Amniotic epithelial cell (primary cell): ENCODE measurements at regions not wholly inside any gene's neighbourhood (a gene's known extent, or its start where the extent isn't known, plus 50 kb on each side); places are given as distances from the start of the nearest gene placed in this dataset.
"Not testable (repeated sequence)": the region's sequence is repeated elsewhere in the genome, so short reads cannot be mapped to it uniquely, and the experiment has no call there.

Experiments used
- DNase-seq: peaks from one replicate; pipeline ENCODE4 v3.0.0-alpha.2; 2010; ENCODE audit warnings: low read depth

DNA sequence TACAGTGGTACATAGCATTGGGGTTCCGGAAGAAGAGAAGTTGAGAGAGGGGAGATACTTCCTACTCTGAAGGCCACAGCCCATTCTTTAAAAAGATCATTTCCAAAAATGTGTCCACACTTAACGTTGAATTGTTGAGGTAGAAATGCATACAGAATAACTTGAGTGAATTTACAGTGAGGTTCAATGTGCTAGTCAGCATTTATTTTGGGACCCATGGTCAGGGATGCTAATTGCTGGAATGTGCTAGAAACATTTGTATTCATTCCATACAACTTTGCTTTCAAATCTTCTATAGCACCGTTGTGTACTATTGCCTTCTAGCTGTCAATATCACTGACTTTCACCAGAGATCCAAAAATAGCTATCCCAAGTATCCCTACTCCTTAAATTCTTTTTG is 325.9 kb downstream of the SATB2 start:
- DNase-seq = no peak

DNA sequence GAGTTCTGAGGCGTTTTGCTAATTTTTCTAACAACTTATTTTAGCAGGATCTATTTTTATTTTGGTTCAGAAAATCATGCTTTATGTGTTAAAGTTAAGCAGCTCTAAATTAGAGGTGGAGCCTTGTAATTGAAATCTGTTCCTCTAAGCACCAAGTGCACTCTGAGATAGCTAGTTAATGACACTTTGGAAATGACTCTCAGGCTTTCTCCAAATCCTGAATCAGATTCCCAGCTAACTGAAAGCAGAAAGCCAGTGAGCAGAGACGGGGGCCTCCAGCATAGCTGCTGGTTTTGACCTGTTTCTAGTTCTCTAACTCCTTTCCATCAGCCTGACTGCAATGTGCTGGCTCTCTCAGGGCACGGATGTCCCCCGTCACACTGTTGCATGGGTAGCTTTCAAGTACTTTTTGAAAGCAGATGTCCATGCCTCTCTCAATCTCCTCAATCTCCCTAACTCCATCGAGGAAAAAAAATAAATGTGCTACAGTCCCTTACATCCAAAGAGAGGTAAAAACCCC is 326.5 kb downstream of the SATB2 start:
- DNase-seq = no peak

DNA sequence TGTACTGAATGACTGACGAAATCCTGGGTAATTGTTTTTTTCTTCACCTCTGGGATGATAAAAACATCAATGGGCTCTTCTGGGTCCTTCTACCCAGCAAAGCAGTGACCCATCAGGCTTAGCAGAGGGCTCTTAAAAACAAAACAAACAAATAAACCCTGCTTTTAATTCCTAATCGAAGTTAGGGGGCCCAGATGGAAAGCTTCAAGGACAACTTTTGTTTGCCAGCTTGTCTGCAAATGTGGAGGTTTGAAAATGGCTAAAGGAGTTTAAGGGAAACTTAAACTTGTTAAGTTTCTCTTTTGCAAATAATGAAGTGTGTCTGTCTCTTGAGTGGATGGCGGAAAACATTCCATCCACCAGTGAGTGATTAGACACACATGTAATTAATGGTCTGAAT is 327.2 kb downstream of the SATB2 start:
- DNase-seq = no peak

DNA sequence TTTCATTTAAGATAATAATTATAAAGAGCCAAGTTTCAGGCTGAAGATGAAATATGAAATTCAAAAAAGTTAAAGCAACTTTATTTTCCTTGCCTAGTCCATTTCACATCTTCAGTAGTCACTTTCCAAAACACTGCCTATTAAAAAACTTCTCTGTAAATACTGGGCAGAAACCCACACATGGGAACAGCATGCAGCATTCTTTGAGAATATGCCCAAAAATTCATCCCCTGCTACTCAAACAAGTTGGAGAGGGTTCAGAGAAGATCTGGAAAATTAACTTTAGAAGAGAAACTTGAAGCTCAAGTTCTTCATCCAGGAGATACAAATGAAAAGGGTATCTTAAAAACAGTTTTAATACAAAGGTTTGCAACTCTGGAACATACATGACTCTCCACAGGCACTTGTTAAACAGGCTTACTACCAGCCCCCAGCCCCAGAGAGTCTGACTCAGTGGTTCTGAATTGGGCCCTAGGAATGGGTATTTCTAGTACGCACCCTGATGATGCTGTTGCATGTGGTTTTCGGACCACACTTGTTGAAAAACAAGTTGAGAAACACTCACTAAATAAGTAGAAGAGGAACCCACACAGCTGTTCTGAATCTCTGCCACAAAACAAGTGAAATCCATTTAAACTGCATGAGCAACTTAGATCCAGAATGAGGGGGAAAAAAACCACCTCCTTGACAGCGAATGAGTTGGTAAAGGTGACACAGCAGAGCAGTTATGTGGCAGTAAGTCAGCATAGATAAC is 329.1 kb downstream of the SATB2 start:
- no peak for DNase-seq

DNA sequence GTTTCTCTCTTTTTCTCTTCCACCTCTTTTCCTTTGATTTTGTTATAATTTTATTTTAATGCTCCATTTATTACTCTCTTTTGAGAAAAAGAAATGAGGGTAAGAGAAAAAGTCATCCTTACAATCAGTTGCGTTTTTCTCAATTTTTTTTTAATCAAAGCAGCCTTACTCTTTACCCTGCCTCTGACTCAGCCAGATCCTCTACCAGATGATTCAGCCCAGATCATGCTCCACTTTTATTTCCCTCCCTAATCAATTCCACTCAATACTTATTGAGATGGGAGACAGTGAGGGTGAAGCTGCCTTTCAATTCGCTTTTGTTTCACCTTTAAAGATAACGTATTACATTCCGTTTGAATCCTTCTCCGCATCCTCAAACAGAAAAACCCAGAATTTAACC is 337.9 kb downstream of the SATB2 start:
- DNase-seq = no peak

DNA sequence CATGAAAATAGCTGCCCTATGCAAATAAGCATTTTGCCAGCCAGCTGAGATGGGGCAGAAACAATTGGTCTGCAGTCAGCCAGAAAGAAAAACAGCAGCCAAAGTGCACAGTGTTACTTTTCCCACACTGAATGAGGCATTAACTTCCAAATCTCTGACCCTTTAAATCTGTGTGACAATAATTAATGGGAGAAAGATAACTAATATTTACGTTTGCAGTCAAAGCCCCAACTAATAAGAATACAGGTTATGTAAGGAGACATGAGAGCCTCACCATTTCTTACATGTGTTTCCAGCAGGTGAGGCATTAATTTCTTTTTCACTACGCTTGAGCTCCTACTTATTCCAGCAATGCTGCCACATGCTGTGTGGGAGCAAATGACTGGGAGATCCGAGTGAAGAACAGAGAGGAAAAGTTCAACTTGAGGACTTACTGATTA is 339.0 kb downstream of the SATB2 start:
- DNase-seq = no peak

DNA sequence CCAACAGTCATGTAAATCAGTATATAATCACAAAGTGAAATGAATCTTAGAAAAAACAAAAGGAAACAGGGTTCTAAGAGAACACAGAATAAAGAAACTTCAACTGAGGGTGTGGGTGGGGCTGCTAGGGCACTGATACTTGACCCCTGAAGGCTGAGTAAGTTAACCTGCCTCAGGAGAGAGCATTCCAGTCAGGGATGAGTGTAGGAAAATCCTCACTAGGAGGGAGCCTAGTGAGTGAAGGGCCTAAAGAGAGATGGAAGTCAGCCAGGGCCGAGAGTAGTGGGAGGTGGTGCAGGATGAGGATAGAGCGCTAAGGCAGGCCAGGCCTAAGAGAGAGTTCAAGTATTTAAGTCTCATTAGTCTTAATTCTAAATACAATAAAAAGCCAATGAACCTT is 342.6 kb downstream of the SATB2 start:
- DNase-seq = no peak

DNA sequence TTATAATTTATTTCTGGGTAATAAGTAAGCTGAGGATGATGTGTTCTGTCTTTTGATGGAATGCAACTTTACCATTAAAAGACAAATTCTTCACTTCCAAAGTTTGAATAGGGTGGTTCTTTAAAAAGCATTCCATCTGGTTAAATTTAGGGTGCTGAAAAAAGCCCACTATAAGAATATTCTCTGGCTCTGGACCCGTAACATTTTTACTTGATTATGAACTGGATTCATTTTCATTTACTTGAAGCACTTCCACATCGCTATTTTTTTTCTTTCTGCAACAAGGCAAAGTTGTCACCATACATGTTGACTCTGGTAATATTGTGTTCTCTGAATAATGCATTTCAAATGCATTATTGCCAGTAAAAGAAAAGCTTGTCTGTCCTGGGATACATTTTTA is 344.6 kb downstream of the SATB2 start:
- DNase-seq = no peak

DNA sequence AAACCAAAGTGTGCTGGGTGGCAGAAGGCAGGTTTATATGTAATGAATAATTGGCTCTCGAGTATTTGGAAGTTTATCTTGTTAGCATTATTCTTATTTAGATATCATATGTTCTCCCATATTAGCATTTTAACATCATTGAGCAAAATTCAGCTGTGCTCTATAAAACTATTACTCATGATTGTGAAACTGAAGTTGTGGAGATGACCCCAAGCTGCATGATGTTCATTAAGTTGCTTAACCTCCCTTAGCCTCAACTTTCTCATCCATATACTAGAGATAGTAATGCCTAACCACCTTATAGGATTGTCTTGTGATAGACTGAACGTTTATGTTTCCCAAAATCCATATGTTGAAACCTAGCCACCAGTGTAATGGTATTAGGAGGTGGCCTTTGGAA is 346.3 kb downstream of the SATB2 start:
- DNase-seq = no peak

DNA sequence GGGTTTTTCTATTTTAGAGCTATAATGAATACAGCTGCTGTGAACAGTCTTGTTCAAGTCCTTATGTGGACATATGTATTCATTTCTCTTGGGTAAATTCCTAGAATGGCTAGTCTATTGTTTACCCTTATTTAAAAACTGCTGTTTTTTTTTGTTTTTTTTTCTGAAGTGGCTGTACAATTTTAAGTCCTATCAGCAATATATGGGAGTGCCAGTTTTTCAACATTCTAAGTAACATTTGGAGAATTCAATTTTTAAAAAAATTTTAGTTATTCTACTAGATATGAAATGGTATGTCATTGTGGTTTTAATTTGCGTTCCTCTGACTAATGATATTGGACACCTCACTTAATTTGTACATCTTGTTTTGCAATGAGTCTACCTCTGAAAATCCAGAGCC is 349.7 kb downstream of the SATB2 start:
- DNase-seq = no peak

DNA sequence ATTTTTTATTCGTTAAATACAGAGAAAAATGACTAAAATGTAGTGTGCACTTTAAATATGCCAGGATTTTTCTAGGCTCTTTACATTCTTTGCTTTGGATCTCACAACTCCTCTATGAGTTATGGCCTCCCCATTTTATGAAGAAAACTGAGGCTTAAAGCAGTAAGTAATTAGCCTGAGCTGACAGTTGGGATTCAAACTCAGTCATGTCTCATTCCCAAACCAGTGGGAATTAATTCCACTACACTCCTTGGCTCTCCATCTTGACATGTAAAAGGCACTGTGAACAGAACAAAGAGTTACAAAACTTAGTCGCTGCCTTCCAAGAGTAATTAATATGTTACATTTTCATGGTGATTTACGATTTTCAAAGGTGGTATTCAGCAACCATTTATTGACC is 351.9 kb downstream of the SATB2 start:
- no peak for DNase-seq

DNA sequence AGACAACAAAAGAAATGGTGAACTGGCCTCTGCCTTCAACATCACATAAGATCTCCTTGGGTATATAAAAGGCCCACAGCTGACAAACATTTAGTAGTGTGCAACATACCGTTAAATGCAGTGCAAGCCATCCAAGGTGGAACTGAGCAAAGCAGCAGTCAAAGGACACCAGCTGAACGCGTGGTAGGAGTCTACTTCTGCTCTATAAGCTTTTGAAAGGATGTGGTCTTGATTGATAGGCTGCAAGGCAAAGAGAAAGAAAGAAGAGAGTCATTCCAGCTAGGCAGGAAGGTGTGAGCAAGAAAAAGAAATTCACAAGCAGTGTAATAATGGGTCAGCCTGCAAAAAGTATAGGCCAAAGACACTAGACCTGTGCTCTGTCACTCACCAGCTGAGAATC is 356.3 kb downstream of the SATB2 start:
- no peak for DNase-seq

DNA sequence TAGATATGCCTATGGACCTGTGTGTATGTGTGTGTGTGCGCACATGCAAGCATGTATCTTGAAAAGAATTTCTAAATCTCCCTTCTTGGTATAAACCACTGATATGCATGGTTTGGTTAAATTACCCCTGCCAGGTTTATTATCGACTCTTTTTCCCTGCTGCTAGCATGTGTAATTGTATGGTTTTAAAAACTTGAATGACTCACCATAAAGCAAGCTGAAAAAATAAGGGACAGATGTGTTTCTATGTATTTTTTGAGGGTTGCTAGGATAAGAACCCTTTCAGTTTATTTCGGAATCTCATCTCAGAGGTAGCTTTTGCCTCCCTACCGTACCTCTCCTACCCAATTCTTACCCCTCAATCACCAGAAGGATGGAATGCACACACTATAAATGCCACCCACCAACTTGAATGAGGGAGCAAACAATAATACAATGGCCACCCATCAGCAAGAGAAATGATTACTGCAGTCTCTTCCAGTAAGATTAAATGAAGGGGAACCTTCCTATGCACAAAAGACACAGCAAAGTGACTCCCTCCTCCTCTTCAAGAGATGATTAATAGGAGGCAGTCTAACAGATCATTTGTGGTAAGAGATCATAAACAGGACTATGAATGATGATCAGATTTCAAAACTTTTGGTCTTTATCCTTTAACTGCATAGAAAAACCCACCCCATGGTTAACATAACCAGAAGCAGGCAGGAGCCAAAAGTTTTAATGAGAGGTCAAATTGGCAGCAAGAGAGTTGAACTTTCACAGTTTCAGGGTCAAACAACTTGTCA is 357.2 kb downstream of the SATB2 start:
- no peak for DNase-seq

DNA sequence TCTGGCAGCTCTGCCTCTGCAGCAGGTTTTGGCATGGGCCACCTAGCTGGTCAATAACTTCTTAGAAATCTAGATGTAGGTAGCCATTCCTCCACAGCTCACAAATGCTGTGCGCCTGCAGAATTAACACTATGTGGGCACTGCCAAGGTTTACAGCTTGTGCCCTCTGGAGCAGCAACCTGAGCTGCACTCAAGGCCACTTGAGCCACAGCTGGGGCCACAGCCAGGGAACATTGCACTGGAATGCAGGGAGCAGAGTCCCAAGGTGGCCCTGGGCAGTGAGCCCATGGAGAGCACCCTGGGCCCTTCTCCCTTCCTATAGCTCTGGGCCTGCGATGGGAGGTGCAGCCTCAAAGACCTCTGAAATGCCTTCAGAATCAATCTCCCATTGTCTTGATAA is 365.3 kb downstream of the SATB2 start:
- DNase-seq = no peak

DNA sequence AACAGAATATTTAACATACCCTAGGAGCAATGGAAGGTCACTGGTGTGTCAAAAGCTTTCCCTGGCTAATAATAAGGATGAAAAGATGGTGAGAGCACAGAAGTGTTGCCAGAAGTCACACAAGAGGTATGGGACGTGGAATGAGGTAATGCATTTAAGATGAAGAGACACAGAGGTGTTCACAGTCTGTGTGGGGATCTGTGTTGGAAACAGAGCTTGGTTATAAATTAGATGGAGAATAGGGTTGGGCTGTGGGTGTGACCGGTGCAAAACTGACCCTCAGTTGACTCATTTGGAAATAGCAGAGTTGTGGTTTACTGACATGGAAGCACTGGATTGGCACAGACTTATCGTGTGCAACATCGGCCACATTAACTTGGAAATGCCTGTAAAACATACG is 372.5 kb downstream of the SATB2 start:
- DNase-seq = no peak

DNA sequence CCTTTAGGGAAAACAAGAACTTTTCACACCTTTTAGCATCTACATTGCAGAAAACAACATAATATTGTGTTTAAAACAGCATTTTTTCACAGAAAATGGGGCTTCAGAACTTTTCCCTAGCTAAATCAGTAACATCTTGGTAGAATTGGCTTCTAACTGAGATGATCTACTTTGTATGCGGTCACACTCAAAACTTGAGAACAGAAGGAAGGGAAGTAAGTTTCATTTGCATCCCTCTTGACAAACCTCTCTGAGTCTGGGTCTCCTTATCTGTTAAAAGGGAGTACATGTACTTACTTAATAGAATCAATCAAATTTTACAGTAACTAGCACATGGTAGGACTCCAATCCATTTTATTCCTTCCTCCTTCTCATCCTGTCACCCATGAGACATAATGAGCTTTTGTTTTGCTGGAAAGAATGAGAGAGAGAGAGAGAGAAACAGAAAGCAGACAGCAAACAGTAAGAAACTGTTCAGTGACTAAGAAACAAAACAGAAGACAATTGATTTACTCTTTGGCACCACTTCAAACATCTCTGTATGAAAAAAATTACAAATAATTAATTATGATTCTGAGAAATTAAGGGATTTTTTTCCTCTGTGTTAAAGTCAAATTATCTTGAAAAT is 387.3 kb downstream of the SATB2 start:
- DNase-seq = no peak

DNA sequence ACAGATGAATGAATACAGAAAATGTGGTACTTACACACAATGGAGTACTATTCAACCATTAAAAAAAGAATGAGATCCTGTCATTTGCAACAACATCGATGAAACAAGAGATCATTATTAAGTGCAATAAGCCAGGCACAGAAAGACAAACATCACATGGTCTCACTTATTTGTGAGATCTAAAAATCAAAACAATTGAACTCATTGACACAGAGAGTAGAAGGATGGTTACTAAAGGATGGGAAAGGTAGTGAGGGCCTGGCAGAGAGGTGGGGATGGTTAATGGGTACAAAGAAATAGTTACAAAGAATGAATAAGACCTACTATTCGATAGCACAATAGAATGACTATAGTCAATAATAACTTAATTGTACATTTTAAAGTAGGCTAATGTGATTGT is 393.5 kb downstream of the SATB2 start:
- no peak for DNase-seq

DNA sequence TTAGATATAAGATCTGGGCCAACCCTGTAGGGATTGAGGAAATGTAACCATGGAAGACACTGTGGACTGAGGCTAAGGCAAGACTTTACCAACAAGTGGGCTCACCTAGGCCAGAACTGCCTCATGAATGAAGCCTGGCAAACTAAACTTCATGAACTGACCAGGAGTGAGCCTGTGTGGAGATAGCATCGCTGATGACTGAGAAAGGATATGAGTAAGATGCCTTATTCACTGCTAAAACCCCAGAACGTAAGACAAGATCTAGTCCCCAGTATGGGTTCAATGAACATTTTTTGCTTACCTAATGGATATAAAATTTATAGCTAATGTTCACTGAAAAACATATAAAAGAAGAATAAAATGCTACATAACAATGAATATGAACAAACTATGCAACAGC is 399.8 kb downstream of the SATB2 start:
- DNase-seq = no peak

DNA sequence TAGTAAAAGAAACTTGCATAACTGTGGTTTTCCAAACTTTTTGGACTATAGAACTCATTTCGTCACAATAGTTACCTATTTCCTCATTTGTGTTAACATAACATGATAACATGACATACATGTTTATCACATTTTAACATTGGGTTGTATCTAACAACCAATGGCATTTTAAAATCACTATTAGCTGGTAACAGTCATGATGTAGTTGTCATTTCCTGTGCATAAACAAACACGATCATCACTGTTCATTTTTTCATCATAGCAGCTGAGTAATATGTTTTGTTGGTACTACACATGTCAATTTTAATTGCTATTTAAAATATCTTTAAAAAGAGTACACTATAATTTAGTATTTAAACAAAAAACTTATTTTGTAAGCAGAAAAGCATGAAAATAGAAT is 402.4 kb downstream of the SATB2 start:
- no peak for DNase-seq

DNA sequence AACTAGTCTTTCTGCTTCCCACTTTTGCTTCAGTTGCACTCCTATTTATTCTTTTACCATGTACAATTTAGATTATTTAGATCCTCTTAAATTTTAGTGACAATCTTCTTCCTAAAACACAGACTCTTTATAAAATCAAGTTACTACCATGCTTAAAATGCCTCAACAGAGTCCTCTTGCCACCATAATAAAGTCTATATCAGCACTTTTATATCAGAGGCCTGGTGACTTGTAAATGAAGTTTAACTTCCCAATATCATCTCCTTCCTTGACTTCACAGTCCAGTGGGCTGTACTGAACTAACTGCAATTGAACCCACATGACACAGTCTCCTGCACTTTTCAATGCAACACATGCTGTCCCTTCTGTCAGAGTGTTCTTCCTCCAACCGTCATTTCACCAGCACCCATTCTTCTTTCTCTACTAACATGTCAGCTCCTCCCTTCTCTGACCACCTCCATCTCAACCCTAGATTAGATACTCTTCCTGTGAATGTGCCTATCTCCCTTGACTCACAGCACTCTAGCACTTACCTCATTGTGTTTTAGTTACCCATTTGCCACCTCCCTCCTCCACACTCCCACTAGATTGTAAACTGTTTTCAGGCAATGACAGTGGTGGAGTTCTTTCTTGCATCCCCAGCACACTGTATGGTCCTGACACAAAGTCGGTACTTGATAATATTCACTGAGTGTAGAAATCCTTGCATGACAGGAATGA is 414.9 kb downstream of the SATB2 start:
- DNase-seq = no peak

DNA sequence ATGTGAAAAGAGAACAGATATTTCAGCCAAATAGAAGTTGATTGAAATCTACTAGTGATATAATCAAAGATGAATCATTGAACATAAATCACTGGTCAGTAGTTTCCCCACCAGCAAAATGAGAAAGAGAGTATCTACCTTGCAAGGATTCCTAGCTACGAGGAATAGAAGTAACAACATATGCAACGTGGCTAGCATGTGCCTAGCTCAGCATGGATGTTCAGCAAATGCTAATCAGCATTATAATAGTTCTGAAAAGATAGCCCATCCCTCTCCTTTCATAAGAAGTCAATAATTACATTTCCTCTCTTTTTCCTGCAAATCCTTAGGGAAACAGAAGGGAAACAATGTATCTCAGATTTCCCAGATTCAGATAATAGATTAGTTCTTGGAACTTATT is 417.2 kb downstream of the SATB2 start:
- DNase-seq = no peak

DNA sequence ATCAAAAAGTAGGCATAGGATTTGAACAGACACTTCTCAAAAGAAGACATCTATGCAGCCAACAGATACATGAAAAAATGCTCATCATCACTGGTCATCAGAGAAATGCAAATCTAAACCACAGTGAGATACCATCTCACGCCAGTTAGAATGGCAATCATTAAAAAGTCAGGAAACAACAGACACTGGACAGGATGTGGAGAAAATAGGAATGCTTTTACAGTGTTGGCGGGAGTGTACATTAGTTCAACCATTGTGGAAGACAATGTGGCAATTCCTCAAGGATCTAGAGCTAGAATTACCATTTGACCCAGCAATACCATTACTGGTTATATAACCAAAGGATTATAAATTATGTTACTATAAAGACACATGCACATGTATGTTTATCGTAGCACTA is 424.0 kb downstream of the SATB2 start:
- DNase-seq = not testable (repeated sequence)
